Dermis blood vessel endothelial cell (primary cell): ENCODE measurements at regions not wholly inside any gene's neighbourhood (a gene's known extent, or its start where the extent isn't known, plus 50 kb on each side); places are given as distances from the start of the nearest gene placed in this dataset.
A peak's percentile ranks its signal among the peaks of the same experiment; 100 is the strongest.
"Not testable (repeated sequence)": the region's sequence is repeated elsewhere in the genome, so short reads cannot be mapped to it uniquely, and the experiment has no call there.

Experiments
- DNase-seq: peaks from one replicate; pipeline ENCODE4 v3.0.0; 2010

GRCh38 chr14:106291626-106292025, 765.2 kb downstream of the TMEM121 start:
- no peak for DNase-seq

DNA sequence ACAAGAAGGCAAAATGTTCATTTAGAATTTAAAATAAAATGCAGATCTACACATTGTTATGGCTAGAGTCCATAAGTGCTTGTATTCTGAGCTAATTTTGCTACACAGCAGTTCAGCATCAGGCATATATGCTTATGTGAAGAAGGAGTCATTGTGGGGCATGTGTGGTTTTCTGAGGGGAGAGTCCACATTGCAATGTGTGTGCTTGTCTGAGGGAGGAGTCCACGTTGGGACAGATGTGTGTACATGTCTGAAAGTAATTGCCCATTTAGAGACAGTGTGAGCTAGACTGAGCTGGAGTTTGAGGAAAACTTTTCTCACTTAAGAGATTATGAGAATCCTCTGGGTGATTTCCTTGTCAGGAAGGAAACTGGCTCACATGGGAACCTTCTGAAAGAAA, 767.9 kb downstream of the TMEM121 start:
- no peak for DNase-seq

DNA sequence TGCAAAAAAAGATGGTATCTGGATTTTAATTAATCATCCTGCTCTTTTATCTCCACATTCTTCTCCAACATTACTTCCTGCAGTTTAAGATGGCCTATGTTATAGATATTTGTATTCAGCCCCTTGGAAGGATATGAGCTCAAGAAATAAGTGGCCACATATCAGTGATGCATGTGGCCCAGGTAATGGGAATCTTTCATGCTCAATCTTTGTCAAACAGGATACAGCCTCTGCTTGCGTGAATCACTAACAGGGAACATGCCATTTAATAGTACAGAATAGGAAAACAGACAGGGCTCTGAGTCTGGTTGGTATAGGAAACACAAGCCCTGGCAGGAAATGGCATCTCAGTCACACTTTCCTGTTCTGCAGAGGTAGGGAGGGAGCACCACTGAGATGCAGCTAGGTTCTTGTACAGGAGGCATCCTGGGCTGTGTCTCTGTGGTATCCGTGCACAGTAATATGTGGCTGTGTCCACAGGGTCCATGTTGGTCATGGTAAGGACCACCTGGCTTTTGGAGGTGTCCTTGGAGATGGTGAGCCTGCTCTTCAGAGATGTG, 774.6 kb downstream of the TMEM121 start:
- not testable (repeated sequence) for DNase-seq

GRCh38 chr14:106301609-106302008, 775.2 kb downstream of the TMEM121 start:
- not testable (repeated sequence) for DNase-seq

DNA sequence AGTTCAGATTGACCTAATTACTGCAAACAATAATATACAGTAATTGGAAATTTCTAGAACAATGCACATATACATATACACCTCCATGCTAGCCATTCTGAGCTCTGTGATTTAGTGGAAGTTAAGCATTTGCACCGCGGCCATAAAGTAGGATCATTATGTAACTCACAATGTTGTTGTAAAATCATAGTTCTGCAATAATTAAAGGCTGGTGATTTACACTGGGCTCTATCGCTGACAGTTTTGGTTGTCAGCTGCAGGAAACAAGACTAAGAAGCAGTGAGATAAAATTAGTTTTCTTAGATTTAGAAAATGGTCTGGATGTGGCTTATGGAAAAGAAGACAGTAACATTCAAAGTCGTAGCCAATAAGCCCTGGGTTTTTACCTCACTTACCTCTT, 776.3 kb downstream of the TMEM121 start:
- DNase-seq, result no peak

GRCh38 chr14:106304271-106304670, 777.9 kb downstream of the TMEM121 start:
- DNase-seq, result no peak

- peak; percentile 10 for DNase-seq
Observed at GRCh38 chr14:106308839-106309389, 782.5 kb downstream of the TMEM121 start.

DNA sequence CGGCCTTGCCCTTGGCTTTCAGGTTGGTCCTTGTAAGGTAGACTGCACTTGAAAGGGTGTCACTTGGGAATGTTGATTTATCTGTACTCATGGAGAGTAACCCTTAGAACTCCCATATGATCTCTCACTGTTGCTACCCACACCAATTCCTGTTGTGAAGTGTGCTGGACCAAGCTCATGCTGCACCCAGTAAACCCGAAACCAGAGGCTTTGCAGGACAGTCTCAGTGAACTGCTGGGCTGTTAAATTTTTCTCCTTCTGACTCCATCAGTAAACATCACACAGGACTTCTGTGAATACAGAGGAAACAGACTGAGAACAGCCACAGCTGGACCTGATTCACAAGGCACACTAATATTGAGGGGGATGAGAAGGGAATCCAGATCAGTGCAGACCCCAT, 783.0 kb downstream of the TMEM121 start:
- DNase-seq, result no peak

- DNase-seq, result no peak
Observed at GRCh38 chr14:106315436-106315835, 789.1 kb downstream of the TMEM121 start.

GRCh38 chr14:106317593-106317992, 791.2 kb downstream of the TMEM121 start:
- no peak for DNase-seq

DNA sequence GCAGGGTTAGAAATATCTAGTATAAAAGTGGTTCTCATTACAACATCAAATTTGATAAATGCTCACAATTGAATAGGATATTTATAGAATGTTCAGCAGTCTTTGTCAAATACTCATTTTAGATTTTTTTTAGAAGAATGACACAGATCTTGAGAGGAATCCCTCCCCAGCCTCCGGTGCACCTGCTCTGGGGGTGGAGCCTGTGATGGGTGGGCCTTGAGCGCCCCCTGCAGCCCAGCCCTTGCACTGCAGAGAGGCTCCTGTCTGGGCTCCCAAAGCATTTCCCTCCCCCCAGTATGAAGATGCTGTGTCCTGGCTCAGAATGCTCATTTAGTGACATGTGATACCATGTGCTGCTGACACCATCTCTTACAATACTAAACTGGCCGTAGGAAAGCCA, 792.3 kb downstream of the TMEM121 start:
- DNase-seq, result no peak

GRCh38 chr14:106323970-106324369, 797.6 kb downstream of the TMEM121 start:
- not testable (repeated sequence) for DNase-seq

DNA sequence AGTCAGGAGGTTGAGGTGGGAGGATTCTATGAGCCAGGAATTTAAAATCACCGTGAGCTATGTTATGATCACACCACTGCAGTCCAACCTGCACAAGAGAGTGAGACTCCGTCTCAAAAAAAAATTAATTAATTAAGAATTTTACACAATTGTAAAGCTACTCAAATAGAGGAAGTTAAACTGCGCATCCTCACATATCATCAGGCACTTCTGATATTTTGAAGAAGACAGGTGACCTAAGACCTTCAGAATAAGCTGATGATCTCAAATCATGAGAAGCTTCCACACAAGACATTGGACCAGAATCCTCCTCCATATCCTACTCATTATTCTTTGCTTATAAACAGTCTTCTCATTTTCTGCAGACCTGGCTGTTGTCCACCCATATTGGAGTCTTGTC, 800.9 kb downstream of the TMEM121 start:
- DNase-seq, result no peak

DNA sequence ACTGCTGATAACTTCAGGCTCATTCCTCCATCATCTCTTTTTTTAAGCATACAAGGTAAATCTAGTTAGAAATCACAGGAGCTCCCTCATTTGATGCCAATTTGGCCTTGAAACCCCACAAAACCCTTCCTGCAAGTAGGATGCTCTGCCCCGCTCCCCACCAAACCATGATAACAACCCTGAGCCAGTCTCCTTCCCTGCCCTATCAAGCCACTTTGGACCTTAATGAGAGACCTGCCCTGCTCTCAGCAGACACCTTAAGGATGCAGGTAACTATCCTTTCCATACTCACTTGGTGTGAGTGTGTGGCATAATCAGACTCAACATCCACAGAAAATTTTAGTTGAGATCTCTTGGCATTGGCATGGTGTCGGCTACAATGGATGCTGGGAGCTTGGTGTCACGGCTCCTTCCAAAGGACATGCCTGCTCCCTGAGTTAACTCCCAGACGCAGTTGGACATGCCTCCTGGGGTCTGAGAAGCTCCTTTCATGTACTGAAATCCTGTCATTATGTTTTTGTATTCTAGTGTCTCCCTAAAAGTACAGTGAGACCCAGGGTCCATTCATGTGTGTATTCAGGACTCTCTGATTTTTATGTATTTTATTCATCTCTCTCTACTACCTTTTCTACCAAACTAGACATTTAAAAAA, 801.4 kb downstream of the TMEM121 start:
- not testable (repeated sequence) for DNase-seq

DNA sequence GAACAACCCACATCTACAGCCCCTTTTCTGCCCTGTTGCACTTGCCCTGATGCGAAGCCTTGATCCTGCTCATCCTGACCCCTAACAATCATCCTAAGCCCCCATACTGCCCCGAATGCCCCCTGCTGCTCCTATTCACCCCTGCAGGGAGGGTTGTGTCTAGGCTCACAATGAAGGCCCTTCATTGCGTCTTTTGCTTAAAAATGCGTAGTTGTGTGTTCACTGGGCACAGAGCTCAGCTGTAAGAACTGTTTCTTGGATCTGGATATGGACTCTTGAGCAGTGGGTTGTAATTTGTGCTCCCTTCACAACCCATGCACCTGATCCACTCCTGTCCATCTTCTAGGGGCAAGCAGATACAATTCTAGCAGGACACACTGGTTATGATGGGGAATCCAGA, 802.9 kb downstream of the TMEM121 start:
- DNase-seq, result not testable (repeated sequence)

DNA sequence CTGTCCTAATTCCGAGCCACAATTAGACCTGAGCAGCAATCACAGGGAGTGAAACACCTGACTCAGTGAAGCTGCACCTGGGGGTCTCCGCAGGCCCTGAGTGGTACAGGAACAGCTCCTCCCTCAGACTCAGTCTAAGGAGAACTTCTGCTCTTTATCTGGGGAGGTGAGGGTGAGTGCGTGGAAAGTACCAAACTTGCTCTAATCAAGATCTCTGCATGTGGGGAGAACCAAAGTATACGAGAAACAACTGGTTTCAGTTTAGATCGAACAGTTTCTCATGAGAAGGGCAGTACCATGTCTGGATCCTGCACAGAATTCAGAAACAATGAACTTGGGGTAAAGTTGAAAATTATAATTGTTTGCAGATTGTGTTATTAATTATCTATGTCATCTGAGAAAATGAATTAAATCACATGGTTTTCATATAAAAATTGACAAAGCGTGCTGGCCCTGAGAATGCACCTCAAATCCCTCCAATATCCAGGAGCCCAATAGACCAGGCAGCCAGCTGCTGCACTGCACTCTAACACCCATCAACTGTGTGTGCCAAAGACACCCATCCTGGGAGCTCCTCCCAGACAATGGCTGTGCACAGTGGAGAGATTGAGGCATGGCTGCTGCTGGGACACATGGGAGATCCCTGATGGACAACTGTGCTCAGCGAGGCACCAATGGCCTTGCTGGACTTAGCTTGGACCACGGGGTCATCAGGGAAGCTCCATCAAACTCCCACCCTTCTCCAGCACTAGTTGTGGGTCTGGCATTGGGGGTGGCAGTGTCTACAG, 803.8 kb downstream of the TMEM121 start:
- DNase-seq, result not testable (repeated sequence)

GRCh38 chr14:106334428-106335109, 808.2 kb downstream of the TMEM121 start:
- not testable (repeated sequence) for DNase-seq

DNA sequence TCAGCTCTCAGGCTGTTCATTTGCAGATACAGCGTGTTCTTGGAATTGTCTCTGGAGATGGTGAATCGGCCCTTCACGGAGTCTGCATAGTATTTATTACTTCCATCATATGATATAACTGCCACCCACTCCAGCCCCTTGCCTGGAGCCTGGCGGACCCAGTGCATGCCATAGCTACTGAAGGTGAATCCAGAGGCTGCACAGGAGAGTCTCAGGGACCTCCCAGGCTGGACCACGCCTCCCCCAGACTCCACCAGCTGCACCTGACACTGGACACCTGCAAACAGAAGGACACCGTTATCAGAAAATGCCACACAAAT, 808.7 kb downstream of the TMEM121 start:
- DNase-seq, result not testable (repeated sequence)

DNA sequence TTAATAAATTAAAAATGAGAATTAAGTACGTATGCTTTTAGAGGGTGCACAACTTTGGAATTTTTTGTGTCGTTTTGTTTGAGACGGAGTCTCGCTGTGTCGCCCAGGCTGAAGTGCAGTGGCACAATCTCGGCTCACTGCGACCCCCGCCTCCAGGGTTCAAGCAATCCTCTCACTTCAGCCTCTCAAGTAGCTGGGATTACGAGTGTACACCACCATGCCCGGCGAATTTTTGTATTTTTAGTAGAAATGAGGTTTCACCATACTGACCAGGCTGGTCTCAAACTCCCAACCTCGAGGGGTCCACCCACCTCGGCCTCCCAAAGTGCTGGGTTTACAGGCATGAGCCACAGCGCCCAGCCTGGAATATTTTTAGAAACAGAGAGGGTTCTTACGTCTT, 812.4 kb downstream of the TMEM121 start:
- DNase-seq, result not testable (repeated sequence)

- not testable (repeated sequence) for DNase-seq
Observed at GRCh38 chr14:106340658-106341057, 814.3 kb downstream of the TMEM121 start.

GRCh38 chr14:106341161-106341560, 814.8 kb downstream of the TMEM121 start:
- not testable (repeated sequence) for DNase-seq

- no peak for DNase-seq
Observed at GRCh38 chr14:106343626-106344025, 817.2 kb downstream of the TMEM121 start.

GRCh38 chr14:106344065-106344614, 817.8 kb downstream of the TMEM121 start:
- DNase-seq, result not testable (repeated sequence)
